Endothelial cell (in vitro differentiated cells): ENCODE measurements at regions not wholly inside any gene's neighbourhood (a gene's known extent, or its start where the extent isn't known, plus 50 kb on each side); places are given as distances from the start of the nearest gene placed in this dataset.

Experiments
- DNase-seq: peaks from one replicate; pipeline ENCODE4 v3.0.0; 2021; ENCODE audit warnings: low spot score
- H3K27ac Mint-ChIP-seq: one replicate; pipeline ENCODE4 v1.8.0; 2021; ENCODE audit warnings: mixed read lengths, inconsistent platforms; ENCODE audit not compliant: unreplicated experiment
- H3K27me3 Mint-ChIP-seq: one replicate; pipeline ENCODE4 v1.8.0; 2021; ENCODE audit warnings: mild to moderate bottlenecking, moderate library complexity, mixed read lengths, inconsistent platforms; ENCODE audit not compliant: unreplicated experiment
- H3K36me3 Mint-ChIP-seq: one replicate; pipeline ENCODE4 v1.8.0; 2021; ENCODE audit warnings: mild to moderate bottlenecking, low read depth, mixed read lengths, inconsistent platforms; ENCODE audit not compliant: unreplicated experiment
- H3K4me1 Mint-ChIP-seq: one replicate; pipeline ENCODE4 v1.8.0; 2021; ENCODE audit warnings: mild to moderate bottlenecking, mixed read lengths, inconsistent platforms; ENCODE audit not compliant: unreplicated experiment
- H3K4me3 Mint-ChIP-seq: one replicate; pipeline ENCODE4 v1.8.0; 2021; ENCODE audit warnings: mild to moderate bottlenecking, mixed read lengths, inconsistent platforms; ENCODE audit not compliant: unreplicated experiment
- H3K9me3 Mint-ChIP-seq: one replicate; pipeline ENCODE4 v1.8.0; 2021; ENCODE audit warnings: mixed read lengths, inconsistent platforms; ENCODE audit not compliant: unreplicated experiment
- TF ChIP-seq, protein P1 (sequence below): fragments of 200-600 bp; sonication (generic); IDR thresholded peaks from one replicate; pipeline ENCODE4 v1.5.0; 2021; ENCODE audit warnings: antibody characterized with exemption; ENCODE audit not compliant: unreplicated experiment

DNA sequence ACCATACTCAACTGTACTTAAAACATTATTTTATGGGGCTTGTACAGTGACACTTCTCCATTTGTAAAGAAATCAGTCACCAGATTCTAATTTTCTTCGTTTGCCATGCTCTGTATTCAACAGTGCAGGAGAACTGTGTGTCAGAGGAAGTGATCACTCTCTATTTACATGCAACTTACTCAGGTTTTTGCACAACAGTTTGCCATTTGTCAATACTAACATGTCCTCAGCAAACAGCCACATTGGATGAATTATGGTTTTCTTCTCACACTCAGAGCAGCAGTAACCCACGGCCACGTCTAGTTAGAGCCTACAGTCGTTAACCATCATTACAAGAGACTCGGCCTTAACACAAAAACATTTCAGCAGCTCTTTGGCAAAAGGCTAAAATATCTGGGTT lies 69.2 kb upstream of the SP4 start:
- H3K27ac Mint-ChIP-seq = no peak overlapping the region
- no peaks in the 10 kb centered on the region for H3K36me3 Mint-ChIP-seq
- H3K27me3 Mint-ChIP-seq = no peaks in the 10 kb centered on the region
- peaks cover 9% of the 10 kb centered on the region for H3K4me1 Mint-ChIP-seq
- TF ChIP-seq, protein P1, sequence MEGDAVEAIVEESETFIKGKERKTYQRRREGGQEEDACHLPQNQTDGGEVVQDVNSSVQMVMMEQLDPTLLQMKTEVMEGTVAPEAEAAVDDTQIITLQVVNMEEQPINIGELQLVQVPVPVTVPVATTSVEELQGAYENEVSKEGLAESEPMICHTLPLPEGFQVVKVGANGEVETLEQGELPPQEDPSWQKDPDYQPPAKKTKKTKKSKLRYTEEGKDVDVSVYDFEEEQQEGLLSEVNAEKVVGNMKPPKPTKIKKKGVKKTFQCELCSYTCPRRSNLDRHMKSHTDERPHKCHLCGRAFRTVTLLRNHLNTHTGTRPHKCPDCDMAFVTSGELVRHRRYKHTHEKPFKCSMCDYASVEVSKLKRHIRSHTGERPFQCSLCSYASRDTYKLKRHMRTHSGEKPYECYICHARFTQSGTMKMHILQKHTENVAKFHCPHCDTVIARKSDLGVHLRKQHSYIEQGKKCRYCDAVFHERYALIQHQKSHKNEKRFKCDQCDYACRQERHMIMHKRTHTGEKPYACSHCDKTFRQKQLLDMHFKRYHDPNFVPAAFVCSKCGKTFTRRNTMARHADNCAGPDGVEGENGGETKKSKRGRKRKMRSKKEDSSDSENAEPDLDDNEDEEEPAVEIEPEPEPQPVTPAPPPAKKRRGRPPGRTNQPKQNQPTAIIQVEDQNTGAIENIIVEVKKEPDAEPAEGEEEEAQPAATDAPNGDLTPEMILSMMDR = no peak
- no peaks in the 10 kb centered on the region for H3K9me3 Mint-ChIP-seq
- no peak overlapping the region for H3K4me3 Mint-ChIP-seq
- no peak for DNase-seq

DNA sequence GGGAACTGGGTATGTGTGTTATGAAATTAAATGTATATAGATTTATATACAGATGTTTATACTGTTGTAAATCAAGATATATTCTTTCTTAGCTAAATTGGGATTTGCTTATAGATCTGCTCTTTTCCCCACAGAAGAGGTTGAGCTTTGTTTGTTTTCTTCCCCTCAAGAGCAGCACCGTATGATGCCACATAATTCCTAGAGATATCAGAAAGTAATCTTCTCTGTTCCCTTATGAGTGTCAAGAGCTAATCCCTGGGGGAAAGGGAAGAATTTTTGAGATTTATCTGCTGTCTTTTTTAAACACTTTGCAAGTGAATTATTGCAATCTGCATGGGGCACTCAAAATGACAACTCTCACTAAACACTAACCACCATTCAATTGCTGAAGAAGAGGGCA lies 68.7 kb upstream of the SP4 start:
- Mint-ChIP-seq H3K9me3 (no peaks in the 10 kb centered on the region), H3K27me3 (no peaks in the 10 kb centered on the region), H3K4me3 (no peak overlapping the region), H3K4me1 (peaks cover 12% of the 10 kb centered on the region), H3K27ac (no peak overlapping the region), H3K36me3 (no peaks in the 10 kb centered on the region)
- DNase-seq = no peak
- TF ChIP-seq, protein P1 = no peak

DNA sequence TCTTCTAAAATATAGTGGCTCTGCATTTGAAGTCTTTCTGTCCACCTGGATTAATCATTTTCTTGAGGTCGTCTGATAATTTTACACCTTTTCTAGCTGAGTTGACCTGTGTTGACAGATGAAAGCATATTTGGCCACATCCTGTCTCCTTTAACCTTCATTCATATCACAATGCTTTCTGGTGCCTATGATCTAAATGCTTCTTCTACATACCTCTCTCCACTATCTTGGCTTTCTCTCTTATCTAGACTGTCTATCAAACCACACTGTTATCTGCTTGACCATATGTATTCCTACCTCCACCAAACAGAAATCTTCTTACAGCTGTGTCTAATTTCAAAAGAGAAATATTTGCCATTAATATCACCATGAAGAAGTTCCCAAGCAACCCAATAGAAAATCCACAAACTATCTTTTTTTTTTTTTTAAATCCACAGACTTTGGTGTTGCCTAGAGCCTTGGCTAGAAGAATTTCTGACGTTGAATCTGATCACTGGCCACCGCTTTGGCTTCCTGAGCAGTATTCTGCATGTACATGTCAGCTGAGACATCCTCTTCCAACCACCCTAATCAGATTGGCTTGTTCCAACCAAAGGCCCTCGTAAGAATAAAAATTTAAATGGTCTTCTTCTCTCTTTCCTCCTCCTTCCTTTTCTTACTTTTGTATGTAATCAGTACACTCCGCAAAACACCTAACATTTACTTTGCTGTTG lies 66.3 kb upstream of the SP4 start:
- no peak overlapping the region for H3K27ac Mint-ChIP-seq
- TF ChIP-seq, protein P1 = no peak
- peaks cover 23% of the 10 kb centered on the region for H3K4me1 Mint-ChIP-seq
- H3K27me3 Mint-ChIP-seq = no peaks in the 10 kb centered on the region
- no peak overlapping the region for H3K4me3 Mint-ChIP-seq
- H3K36me3 Mint-ChIP-seq = no peaks in the 10 kb centered on the region
- no peak for DNase-seq
- H3K9me3 Mint-ChIP-seq = no peaks in the 10 kb centered on the region

DNA sequence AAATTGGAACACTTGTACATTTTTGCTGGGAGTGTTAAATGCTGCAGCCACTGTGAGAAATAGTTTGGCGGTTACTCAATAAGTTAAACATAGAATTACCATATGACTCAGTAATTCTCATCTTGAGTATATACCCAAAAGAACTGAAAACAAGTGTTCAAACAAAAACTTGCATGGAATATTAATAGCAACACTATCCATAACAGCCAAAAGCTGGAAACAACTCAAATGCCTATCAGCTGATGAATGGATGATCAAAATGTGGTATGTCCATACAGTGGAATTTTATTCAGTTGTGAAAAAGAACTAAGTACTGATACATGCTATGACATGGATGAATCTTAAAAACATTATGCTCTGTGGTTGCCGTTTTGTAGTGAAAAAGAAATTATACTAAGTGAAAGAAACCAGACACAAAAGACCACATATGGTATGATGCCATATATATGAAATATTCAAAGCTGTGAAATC lies 63.0 kb upstream of the SP4 start:
- Mint-ChIP-seq H3K9me3 (no peaks in the 10 kb centered on the region), H3K4me1 (peaks cover 21% of the 10 kb centered on the region), H3K27me3 (no peaks in the 10 kb centered on the region), H3K27ac (no peak overlapping the region), H3K4me3 (no peak overlapping the region), H3K36me3 (no peaks in the 10 kb centered on the region)
- TF ChIP-seq, protein P1 = no peak
- DNase-seq = no peak

DNA sequence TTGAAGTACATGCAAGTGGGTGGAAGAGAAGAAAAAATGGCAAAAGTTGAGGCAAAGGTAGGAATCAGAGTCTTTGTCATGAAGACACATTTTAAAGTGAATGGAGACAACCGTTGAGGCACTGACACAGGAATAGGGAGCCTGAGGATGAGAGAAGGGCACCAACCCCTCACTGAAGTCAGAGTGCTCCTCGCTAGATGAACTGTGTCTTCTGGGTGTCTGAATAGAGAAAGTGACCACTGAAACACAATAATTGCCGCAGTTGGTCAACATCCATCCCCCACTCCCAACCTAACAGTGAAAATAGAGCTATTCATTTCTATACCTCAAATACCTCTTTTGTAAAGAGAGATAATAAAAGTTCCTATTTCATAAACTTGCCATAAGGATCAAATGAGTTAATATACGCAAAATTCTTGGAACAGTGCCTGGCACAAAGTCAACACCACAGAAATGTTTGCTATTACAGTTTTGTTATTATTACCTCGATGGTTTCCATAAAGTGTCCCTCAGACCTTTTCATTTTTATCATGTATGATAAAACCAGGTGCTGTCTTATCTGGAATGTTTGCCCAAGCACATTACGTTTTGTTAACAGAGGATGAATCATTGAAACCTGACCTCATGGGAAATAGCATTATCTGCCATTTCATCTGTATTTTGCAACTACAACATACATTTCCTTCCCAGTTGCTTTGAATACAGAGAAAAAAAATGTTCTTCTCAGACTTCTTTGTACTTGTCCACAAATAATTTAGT lies 61.8 kb upstream of the SP4 start:
- no peaks in the 10 kb centered on the region for H3K36me3 Mint-ChIP-seq
- no peak overlapping the region for H3K27ac Mint-ChIP-seq
- H3K4me3 Mint-ChIP-seq = no peak overlapping the region
- no peak for DNase-seq
- no peaks in the 10 kb centered on the region for H3K27me3 Mint-ChIP-seq
- H3K9me3 Mint-ChIP-seq = no peaks in the 10 kb centered on the region
- peaks cover 21% of the 10 kb centered on the region for H3K4me1 Mint-ChIP-seq
- TF ChIP-seq, protein P1 = no peak
